ENCODE measurements at regions not wholly inside any gene's neighbourhood (a gene's known extent, or its start where the extent isn't known, plus 50 kb on each side); places are given as distances from the start of the nearest gene placed in this dataset.

DNA sequence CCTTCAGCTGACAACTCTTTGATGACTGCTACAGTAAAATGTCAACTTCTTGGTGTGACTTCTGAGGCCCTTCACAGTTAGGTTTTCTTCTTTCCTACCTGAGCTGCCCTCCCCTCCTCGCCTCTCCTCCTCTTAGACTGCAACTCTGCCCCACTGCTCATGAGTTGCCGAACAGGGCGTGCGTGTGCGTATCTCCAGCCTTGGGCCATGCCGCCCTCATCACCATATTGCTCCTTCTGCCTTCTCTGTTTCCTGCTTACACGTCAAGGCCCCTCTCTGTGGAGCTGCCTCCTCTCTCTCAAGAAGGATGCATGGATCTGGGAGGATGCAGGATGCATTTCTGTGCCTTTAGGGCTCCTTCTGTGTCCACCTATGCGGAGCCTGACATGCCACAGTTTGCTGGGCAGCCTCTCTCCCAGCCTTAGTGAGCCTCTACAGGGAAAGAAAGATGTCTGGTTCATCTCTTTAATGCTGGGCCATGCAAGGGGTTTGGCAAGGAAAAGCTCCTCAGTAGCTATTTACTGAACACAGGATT lies 205.9 kb downstream of the RPLP1 start:
- H3K4me1 ChIP-seq: no peaks in the 10 kb centered on the region
- TF ChIP-seq EP300 (IDR thresholded peaks at IDR 0.05): no peak
- TF ChIP-seq POLR2A (IDR thresholded peaks at IDR 0.05; ENCODE audit: low read depth): no peak
- no peak for TF ChIP-seq CTCF (IDR thresholded peaks at IDR 0.05)
- TF ChIP-seq POLR2AphosphoS5 (IDR thresholded peaks at IDR 0.05): no peak
- no peak overlapping the region for H3K4me3 ChIP-seq
- intact Hi-C loops (cut with DNase I): no loop called here
- no peaks in the 10 kb centered on the region for H3K36me3 ChIP-seq
- no peak for DNase-seq (ENCODE audit: extremely low spot score)
- no peak overlapping the region for H3K27ac ChIP-seq (replicated peaks in 1 of 4)
- 90% methylated on average over 7 of the region's 8 CpGs for WGBS
- H3K9me3 ChIP-seq: no peaks in the 10 kb centered on the region
- peaks cover 0 to 65% (median 2%) of the 10 kb centered on the region in 4 donors for H3K27me3 ChIP-seq

DNA sequence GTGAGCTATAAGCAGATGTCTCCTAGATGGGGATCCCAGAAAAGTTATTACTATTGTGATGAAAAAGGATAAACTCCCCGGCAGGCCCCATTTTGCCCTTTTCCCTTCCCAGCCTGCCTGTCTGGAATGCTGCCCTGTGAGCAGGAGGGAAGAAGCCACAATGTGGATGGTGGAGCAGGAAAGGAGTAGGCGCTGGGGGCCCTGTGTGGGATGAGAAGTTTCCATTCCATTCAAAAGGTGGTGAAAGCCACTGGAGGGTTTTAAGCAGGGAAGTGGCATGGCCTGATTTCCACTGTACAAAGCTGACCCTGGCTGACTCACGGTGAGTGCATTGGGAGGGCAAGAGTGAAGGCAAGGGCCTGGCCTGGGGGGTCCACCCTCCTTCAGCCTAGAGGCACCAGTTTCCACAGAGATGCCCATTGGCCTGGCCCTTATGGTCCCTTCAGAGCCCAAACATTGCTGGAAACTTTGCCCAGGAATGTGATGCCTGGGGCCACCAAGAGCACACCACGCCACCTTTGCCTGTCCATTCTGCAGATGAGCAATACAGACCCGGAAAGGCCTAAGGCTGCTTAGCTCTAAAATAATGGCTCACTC lies 206.9 kb downstream of the RPLP1 start:
- Histone ChIP-seq H3K4me1 (peaks cover 0 to 3% (median under 1%) of the 10 kb centered on the region in 4 donors), H3K9me3 (no peaks in the 10 kb centered on the region), H3K36me3 (no peaks in the 10 kb centered on the region), H3K4me3 (no peak overlapping the region), H3K27ac (replicated peaks in 1 of 4) (no peak overlapping the region), H3K27me3 (peaks cover 0 to 73% (median 2%) of the 10 kb centered on the region in 4 donors)
- DNase-seq (ENCODE audit: extremely low spot score): no peak
- intact Hi-C loops (cut with DNase I): no loop called here
- TF ChIP-seq POLR2AphosphoS5 (IDR thresholded peaks at IDR 0.05) (no peak), CTCF (IDR thresholded peaks at IDR 0.05) (no peak), EP300 (IDR thresholded peaks at IDR 0.05) (no peak), POLR2A (IDR thresholded peaks at IDR 0.05; ENCODE audit: low read depth) (no peak)
- WGBS: 92% methylated on average over 4 of the region's 5 CpGs

DNA sequence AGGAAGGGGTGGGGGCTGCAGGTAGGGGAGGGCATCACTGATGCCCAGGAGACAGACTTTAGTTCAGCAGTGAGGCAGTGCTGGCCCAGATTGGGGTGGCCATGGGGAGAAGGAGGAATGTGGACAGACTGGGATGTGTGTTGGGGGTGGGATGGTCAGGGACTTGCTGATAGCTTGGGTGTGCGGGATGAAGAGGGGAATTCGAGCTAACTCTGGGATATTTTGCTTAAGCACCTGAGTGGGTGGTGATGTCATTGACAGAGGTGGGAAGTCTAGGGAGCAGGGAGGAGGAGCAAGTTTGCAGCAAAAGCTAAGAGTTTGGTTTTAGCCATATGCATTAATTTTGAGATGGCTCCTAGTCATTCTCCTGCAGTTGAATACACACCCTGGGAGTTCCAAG lies 207.5 kb downstream of the RPLP1 start:
- Histone ChIP-seq H3K9me3 (no peaks in the 10 kb centered on the region), H3K36me3 (no peaks in the 10 kb centered on the region), H3K4me3 (no peak overlapping the region), H3K27ac (replicated peaks in 1 of 4) (no peak overlapping the region), H3K4me1 (peaks cover 0 to 6% (median 2%) of the 10 kb centered on the region in 4 donors), H3K27me3 (peaks cover 0 to 73% (median 2%) of the 10 kb centered on the region in 4 donors)
- 92% methylated on average over 2 of the region's 2 CpGs for WGBS
- intact Hi-C loops (cut with DNase I): no loop called here
- TF ChIP-seq EP300 (IDR thresholded peaks at IDR 0.05) (no peak), CTCF (IDR thresholded peaks at IDR 0.05) (no peak), POLR2AphosphoS5 (IDR thresholded peaks at IDR 0.05) (no peak), POLR2A (IDR thresholded peaks at IDR 0.05; ENCODE audit: low read depth) (no peak)
- DNase-seq (ENCODE audit: extremely low spot score): no peak

GRCh38 chr15:69660658-69661405 lies 208.2 kb downstream of the RPLP1 start:
- TF ChIP-seq EP300 (IDR thresholded peaks at IDR 0.05) (no peak), POLR2AphosphoS5 (IDR thresholded peaks at IDR 0.05) (no peak), POLR2A (IDR thresholded peaks at IDR 0.05; ENCODE audit: low read depth) (no peak), CTCF (IDR thresholded peaks at IDR 0.05) (no peak)
- peaks cover 0 to 73% (median 2%) of the 10 kb centered on the region in 4 donors for H3K27me3 ChIP-seq
- peaks cover 0 to 11% (median 6%) of the 10 kb centered on the region in 4 donors for H3K4me1 ChIP-seq
- no peak for DNase-seq (ENCODE audit: extremely low spot score)
- WGBS: 71% methylated on average over 7 of the region's 7 CpGs
- no peaks in the 10 kb centered on the region for H3K36me3 ChIP-seq
- no peaks in the 10 kb centered on the region for H3K9me3 ChIP-seq
- no peak overlapping the region for H3K4me3 ChIP-seq
- intact Hi-C loops (cut with DNase I): no loop called here
- no peak overlapping the region for H3K27ac ChIP-seq (replicated peaks in 1 of 4)

Data from esophagus muscularis mucosa (tissue), 4 donors.